ENCODE measurements at regions not wholly inside any gene's neighbourhood (a gene's known extent, or its start where the extent isn't known, plus 50 kb on each side); places are given as distances from the start of the nearest gene placed in this dataset.
"Not testable (repeated sequence)": the region's sequence is repeated elsewhere in the genome, so short reads cannot be mapped to it uniquely, and the experiment has no call there.

DNA sequence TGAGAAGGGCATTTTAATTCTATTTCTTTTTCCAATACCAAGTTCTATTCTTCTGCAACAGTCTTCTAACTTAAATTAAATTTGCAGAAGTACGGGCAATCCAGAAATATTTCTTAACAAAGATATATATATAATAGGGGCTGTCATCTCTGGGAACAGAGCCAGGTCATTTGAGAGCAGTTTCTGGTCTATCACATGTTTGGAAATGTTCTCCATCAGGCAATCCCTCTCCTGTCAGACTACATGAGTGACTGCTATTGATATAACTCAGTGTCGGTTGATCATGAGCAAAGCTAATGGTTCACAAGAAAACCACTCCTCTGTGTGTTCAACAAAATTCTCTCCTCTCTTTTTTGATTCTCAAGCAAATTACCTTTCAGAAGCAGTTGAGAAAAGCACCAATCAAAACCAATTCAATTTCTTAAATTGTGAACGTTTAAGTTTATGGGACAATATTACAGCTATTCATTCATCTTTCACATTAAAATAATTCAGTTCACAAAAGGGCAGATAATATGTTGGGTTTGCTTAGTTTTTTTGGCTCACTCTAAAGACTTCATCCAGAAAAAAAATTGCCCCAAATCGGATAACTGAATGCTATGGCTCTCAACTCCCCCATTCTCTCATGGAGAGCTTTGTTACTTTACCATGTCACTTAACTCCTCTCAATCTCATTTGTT is 152.9 kb upstream of the TGFBR2 start:
- Histone ChIP-seq H3K4me2 (ENCODE audit: insufficient read depth, low read length) (no peak overlapping the region), H3K9me3 (ENCODE audit: low read depth, low read length) (no peaks in the 10 kb centered on the region), H3K4me1 (ENCODE audit: insufficient read depth, low read length) (no peaks in the 10 kb centered on the region), H2AFZ (ENCODE audit: low read length) (no peak overlapping the region), H3K79me2 (ENCODE audit: insufficient read depth, low read length) (no peaks in the 10 kb centered on the region), H3K4me3 (ENCODE audit: insufficient read depth, low read length) (no peak overlapping the region), H3K36me3 (ENCODE audit: insufficient read depth, low read length) (no peaks in the 10 kb centered on the region), H3K27ac (ENCODE audit: low read depth, low read length) (no peak overlapping the region), H3K27me3 (ENCODE audit: insufficient read depth, low read length) (no peaks in the 10 kb centered on the region), H4K20me1 (ENCODE audit: insufficient read depth, low read length) (no peaks in the 10 kb centered on the region)
- TF ChIP-seq, protein P1, sequence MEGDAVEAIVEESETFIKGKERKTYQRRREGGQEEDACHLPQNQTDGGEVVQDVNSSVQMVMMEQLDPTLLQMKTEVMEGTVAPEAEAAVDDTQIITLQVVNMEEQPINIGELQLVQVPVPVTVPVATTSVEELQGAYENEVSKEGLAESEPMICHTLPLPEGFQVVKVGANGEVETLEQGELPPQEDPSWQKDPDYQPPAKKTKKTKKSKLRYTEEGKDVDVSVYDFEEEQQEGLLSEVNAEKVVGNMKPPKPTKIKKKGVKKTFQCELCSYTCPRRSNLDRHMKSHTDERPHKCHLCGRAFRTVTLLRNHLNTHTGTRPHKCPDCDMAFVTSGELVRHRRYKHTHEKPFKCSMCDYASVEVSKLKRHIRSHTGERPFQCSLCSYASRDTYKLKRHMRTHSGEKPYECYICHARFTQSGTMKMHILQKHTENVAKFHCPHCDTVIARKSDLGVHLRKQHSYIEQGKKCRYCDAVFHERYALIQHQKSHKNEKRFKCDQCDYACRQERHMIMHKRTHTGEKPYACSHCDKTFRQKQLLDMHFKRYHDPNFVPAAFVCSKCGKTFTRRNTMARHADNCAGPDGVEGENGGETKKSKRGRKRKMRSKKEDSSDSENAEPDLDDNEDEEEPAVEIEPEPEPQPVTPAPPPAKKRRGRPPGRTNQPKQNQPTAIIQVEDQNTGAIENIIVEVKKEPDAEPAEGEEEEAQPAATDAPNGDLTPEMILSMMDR (IDR thresholded peaks at IDR 0.05; ENCODE audit: extremely low read depth, low read depth, low read length) = no peak
- DNase-seq (ENCODE audit: insufficient read length, low spot score, missing footprints) = no peak

DNA sequence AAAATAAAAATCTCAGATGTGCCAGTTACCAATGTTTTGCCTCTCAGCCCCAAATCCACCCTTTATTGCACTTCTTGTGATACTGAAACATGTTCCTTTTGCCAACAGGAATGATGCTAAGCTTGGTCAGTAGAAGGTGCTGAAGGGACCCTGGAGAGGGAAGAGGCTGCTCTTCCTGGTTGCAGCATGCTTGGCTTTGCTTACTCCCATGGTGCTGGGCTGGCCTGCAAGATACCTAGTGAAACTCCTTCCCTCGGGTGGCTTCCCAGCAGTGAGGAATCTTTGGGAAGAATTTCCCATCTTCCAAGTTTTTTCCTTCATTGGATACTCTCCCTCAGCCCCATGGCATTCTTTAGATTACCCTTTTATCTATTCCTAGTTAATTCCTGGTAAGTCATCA is 151.8 kb upstream of the TGFBR2 start:
- Histone ChIP-seq H2AFZ (ENCODE audit: low read length) (no peak overlapping the region), H4K20me1 (ENCODE audit: insufficient read depth, low read length) (no peaks in the 10 kb centered on the region), H3K27me3 (ENCODE audit: insufficient read depth, low read length) (no peaks in the 10 kb centered on the region), H3K36me3 (ENCODE audit: insufficient read depth, low read length) (no peaks in the 10 kb centered on the region), H3K4me1 (ENCODE audit: insufficient read depth, low read length) (no peaks in the 10 kb centered on the region), H3K4me2 (ENCODE audit: insufficient read depth, low read length) (no peak overlapping the region), H3K27ac (ENCODE audit: low read depth, low read length) (no peak overlapping the region), H3K4me3 (ENCODE audit: insufficient read depth, low read length) (no peak overlapping the region), H3K79me2 (ENCODE audit: insufficient read depth, low read length) (no peaks in the 10 kb centered on the region), H3K9me3 (ENCODE audit: low read depth, low read length) (no peaks in the 10 kb centered on the region)
- no peak for DNase-seq (ENCODE audit: insufficient read length, low spot score, missing footprints)
- TF ChIP-seq, protein P1 (IDR thresholded peaks at IDR 0.05; ENCODE audit: extremely low read depth, low read depth, low read length) = no peak

DNA sequence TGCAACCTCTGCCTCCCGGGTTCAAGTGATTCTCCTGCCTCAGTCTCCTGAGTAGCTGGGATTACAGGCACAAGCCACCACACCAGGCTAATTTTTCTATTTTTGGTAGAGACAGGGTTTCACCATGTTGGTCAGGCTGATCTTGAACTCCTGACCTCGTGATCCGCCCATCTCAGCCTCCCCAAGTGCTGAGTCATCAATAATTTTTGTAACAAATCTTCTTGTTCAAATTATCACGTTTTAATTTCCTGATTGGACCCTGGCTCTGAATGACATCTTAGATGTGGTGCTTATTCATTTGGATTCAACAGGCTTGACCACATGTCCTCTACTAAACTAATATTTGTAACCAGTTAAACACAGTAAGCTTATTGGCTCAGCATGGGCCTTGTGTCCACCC is 151.3 kb upstream of the TGFBR2 start:
- H2AFZ ChIP-seq (ENCODE audit: low read length); H3K27me3 ChIP-seq (ENCODE audit: insufficient read depth, low read length); H3K79me2 ChIP-seq (ENCODE audit: insufficient read depth, low read length); DNase-seq (ENCODE audit: insufficient read length, low spot score, missing footprints); H3K36me3 ChIP-seq (ENCODE audit: insufficient read depth, low read length); H3K9me3 ChIP-seq (ENCODE audit: low read depth, low read length); H4K20me1 ChIP-seq (ENCODE audit: insufficient read depth, low read length); H3K4me1 ChIP-seq (ENCODE audit: insufficient read depth, low read length); H3K4me3 ChIP-seq (ENCODE audit: insufficient read depth, low read length); H3K27ac ChIP-seq (ENCODE audit: low read depth, low read length); H3K4me2 ChIP-seq (ENCODE audit: insufficient read depth, low read length): not testable (repeated sequence)

DNA sequence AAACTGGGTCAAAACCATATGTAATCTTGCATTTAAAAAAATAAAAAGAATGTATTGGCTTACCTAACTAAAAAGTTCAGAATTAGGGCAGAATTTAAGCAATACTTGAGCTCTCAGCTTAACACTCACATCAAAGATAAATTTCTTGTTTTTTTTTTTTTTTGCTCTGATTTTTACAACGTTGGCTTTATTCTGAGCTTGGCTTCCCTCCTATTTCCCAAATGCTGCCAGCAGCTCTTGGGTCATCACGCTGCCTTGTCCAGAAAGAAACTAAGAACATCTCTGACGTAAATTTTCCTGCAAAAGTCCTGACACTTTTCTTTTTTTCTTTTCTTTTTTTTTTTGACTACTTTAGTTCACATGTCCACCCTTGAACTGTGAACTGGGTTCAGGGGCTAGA is 150.6 kb upstream of the TGFBR2 start:
- TF ChIP-seq, protein P1 (IDR thresholded peaks at IDR 0.05; ENCODE audit: extremely low read depth, low read depth, low read length) = no peak
- H3K79me2 ChIP-seq (ENCODE audit: insufficient read depth, low read length) = no peaks in the 10 kb centered on the region
- H3K9me3 ChIP-seq (ENCODE audit: low read depth, low read length) = no peaks in the 10 kb centered on the region
- no peak overlapping the region for H3K27ac ChIP-seq (ENCODE audit: low read depth, low read length)
- no peaks in the 10 kb centered on the region for H3K4me1 ChIP-seq (ENCODE audit: insufficient read depth, low read length)
- DNase-seq (ENCODE audit: insufficient read length, low spot score, missing footprints) = no peak
- H4K20me1 ChIP-seq (ENCODE audit: insufficient read depth, low read length) = no peaks in the 10 kb centered on the region
- H3K36me3 ChIP-seq (ENCODE audit: insufficient read depth, low read length) = no peaks in the 10 kb centered on the region
- no peak overlapping the region for H2AFZ ChIP-seq (ENCODE audit: low read length)
- no peak overlapping the region for H3K4me3 ChIP-seq (ENCODE audit: insufficient read depth, low read length)
- H3K27me3 ChIP-seq (ENCODE audit: insufficient read depth, low read length) = no peaks in the 10 kb centered on the region
- H3K4me2 ChIP-seq (ENCODE audit: insufficient read depth, low read length) = no peak overlapping the region
